ENCODE measurements at regions not wholly inside any gene's neighbourhood (a gene's known extent, or its start where the extent isn't known, plus 50 kb on each side); places are given as distances from the start of the nearest gene placed in this dataset.

GRCh38 chr12:19855851-19856250 is 416.6 kb downstream of the AEBP2 start:
- POLR2A ChIA-PET: no interaction called here
- TF ChIP-seq, protein P1, sequence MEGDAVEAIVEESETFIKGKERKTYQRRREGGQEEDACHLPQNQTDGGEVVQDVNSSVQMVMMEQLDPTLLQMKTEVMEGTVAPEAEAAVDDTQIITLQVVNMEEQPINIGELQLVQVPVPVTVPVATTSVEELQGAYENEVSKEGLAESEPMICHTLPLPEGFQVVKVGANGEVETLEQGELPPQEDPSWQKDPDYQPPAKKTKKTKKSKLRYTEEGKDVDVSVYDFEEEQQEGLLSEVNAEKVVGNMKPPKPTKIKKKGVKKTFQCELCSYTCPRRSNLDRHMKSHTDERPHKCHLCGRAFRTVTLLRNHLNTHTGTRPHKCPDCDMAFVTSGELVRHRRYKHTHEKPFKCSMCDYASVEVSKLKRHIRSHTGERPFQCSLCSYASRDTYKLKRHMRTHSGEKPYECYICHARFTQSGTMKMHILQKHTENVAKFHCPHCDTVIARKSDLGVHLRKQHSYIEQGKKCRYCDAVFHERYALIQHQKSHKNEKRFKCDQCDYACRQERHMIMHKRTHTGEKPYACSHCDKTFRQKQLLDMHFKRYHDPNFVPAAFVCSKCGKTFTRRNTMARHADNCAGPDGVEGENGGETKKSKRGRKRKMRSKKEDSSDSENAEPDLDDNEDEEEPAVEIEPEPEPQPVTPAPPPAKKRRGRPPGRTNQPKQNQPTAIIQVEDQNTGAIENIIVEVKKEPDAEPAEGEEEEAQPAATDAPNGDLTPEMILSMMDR (IDR thresholded peaks at IDR 0.05): no peak
- DNase-seq (no peak), ATAC-seq (ENCODE audit: poor library complexity) (no peak)
- no peaks in the 10 kb centered on the region for H3K27me3 ChIP-seq (ENCODE audit: control insufficient read depth in 1 of 2, insufficient read depth in 2 of 2, low read length in 2 of 2)
- H3K36me3 ChIP-seq (ENCODE audit: insufficient read depth, low read length): no peaks in the 10 kb centered on the region
- H3K27ac ChIP-seq (ENCODE audit: low read depth in 1 of 2, low read length in 2 of 2): no peak overlapping the region
- Mint-ChIP-seq H3K4me3 (no peak overlapping the region), H3K4me1 (ENCODE audit: low read depth) (no peaks in the 10 kb centered on the region), H3K27ac (no peak overlapping the region), H3K27me3 (peaks cover 5% of the 10 kb centered on the region), H3K9me3 (peaks cover 4% of the 10 kb centered on the region), H3K36me3 (ENCODE audit: low read depth) (no peaks in the 10 kb centered on the region)
- no peaks in the 10 kb centered on the region for H3K9me3 ChIP-seq (ENCODE audit: control insufficient read depth in 1 of 2, insufficient read depth in 1 of 2, low read length in 2 of 2)
- no peaks in the 10 kb centered on the region for H3K4me1 ChIP-seq (ENCODE audit: insufficient read depth, low read length)
- H3K4me3 ChIP-seq (ENCODE audit: low read length): no peak overlapping the region
- intact Hi-C loops (cut with DNase I, micrococcal nuclease): no loop called here
- CTCF ChIA-PET: no interaction called here

- peaks cover 4% of the 10 kb centered on the region for H3K9me3 Mint-ChIP-seq
- H3K27ac ChIP-seq (ENCODE audit: low read depth in 1 of 2, low read length in 2 of 2): no peak overlapping the region
- DNase-seq: no peak
- no peaks in the 10 kb centered on the region for H3K4me1 ChIP-seq (ENCODE audit: insufficient read depth, low read length)
- H3K4me3 Mint-ChIP-seq: no peak overlapping the region
- H3K4me1 Mint-ChIP-seq (ENCODE audit: low read depth): no peaks in the 10 kb centered on the region
- ATAC-seq (ENCODE audit: poor library complexity): no peak
- no peak overlapping the region for H3K27ac Mint-ChIP-seq
- H3K9me3 ChIP-seq (ENCODE audit: control insufficient read depth in 1 of 2, insufficient read depth in 1 of 2, low read length in 2 of 2): no peaks in the 10 kb centered on the region
- H3K27me3 Mint-ChIP-seq: peaks cover 5% of the 10 kb centered on the region
- ChIA-PET POLR2A (no interaction called here), CTCF (no interaction called here)
- H3K36me3 ChIP-seq (ENCODE audit: insufficient read depth, low read length): no peaks in the 10 kb centered on the region
- no peaks in the 10 kb centered on the region for H3K27me3 ChIP-seq (ENCODE audit: control insufficient read depth in 1 of 2, insufficient read depth in 2 of 2, low read length in 2 of 2)
- H3K4me3 ChIP-seq (ENCODE audit: low read length): no peak overlapping the region
- TF ChIP-seq, protein P1 (IDR thresholded peaks at IDR 0.05): no peak
- H3K36me3 Mint-ChIP-seq (ENCODE audit: low read depth): no peaks in the 10 kb centered on the region
- intact Hi-C loops (cut with DNase I, micrococcal nuclease): no loop called here
Measured at GRCh38 chr12:19856389-19856788, 417.1 kb downstream of the AEBP2 start.

GRCh38 chr12:19857204-19857603 is 417.9 kb downstream of the AEBP2 start:
- peaks cover 5% of the 10 kb centered on the region for H3K27me3 Mint-ChIP-seq
- H3K4me1 ChIP-seq (ENCODE audit: insufficient read depth, low read length): no peaks in the 10 kb centered on the region
- ChIA-PET CTCF (no interaction called here), POLR2A (no interaction called here)
- no peak overlapping the region for H3K4me3 Mint-ChIP-seq
- no peaks in the 10 kb centered on the region for H3K27me3 ChIP-seq (ENCODE audit: control insufficient read depth in 1 of 2, insufficient read depth in 2 of 2, low read length in 2 of 2)
- DNase-seq (no peak), ATAC-seq (ENCODE audit: poor library complexity) (no peak)
- H3K9me3 Mint-ChIP-seq: peaks cover 4% of the 10 kb centered on the region
- peaks cover 0 to under 1% of the 10 kb centered on the region in 2 experiments for H3K9me3 ChIP-seq (ENCODE audit: control insufficient read depth in 1 of 2, insufficient read depth in 1 of 2, low read length in 2 of 2)
- TF ChIP-seq, protein P1 (IDR thresholded peaks at IDR 0.05): no peak
- H3K4me1 Mint-ChIP-seq (ENCODE audit: low read depth): no peaks in the 10 kb centered on the region
- H3K27ac Mint-ChIP-seq: no peak overlapping the region
- H3K36me3 Mint-ChIP-seq (ENCODE audit: low read depth): no peaks in the 10 kb centered on the region
- H3K4me3 ChIP-seq (ENCODE audit: low read length): no peak overlapping the region
- no peaks in the 10 kb centered on the region for H3K36me3 ChIP-seq (ENCODE audit: insufficient read depth, low read length)
- H3K27ac ChIP-seq (ENCODE audit: low read depth in 1 of 2, low read length in 2 of 2): no peak overlapping the region
- intact Hi-C loops (cut with DNase I, micrococcal nuclease): no loop called here

Data from CD4-positive, alpha-beta T cell (primary cell).